NCI-H1092 (cell line): ENCODE measurements at regions not wholly inside any gene's neighbourhood (a gene's known extent, or its start where the extent isn't known, plus 50 kb on each side); places are given as distances from the start of the nearest gene placed in this dataset.
"Not testable (repeated sequence)": the region's sequence is repeated elsewhere in the genome, so short reads cannot be mapped to it uniquely, and the experiment has no call there.

Experiments
- DNase-seq: peaks from one replicate; lab custom pipeline; 2025; lab: John Stamatoyannopoulos, UW

- no peak for DNase-seq
Observed at GRCh38 chr5:60517094-60517694, 182.8 kb downstream of the DEPDC1B start.

DNA sequence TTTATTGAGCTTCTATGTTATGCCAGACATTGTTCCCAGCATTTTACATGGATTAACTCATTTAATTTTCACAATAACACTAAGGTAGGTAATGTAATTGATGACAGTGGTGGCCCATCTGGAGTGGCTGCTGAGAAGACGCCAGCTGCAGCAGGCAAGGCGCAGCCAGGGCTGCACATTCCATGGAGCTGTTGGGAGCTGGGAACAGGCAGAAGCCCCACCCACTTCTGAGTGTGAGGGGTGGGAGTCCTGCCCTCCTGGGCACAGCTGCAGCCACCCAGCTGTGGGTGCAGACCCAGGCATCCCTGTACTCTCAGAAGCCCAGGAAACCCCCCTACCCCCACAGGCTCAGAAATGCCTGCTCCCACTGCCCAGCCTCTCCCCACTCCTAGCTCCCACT lies 183.3 kb downstream of the DEPDC1B start:
- no peak for DNase-seq

GRCh38 chr5:60514152-60514551 lies 185.8 kb downstream of the DEPDC1B start:
- DNase-seq: no peak

DNA sequence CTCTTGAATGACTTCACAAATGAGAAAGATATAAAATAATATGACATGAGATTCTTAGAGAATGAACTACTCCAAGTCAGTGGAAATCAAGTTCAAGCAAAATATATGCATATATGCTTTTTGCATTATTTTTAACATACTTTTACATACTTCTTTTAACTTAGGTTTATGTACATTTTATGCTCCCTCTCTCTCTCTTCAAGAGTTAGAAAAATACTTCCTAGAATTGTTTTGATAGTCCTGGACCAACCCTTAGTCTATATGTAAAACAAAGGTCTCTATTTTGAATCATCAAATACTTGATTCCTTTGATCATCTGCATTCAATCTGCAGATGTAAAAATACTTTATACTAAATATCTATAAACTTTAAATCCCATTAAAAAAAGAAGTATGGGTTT lies 187.8 kb downstream of the DEPDC1B start:
- no peak for DNase-seq

DNA sequence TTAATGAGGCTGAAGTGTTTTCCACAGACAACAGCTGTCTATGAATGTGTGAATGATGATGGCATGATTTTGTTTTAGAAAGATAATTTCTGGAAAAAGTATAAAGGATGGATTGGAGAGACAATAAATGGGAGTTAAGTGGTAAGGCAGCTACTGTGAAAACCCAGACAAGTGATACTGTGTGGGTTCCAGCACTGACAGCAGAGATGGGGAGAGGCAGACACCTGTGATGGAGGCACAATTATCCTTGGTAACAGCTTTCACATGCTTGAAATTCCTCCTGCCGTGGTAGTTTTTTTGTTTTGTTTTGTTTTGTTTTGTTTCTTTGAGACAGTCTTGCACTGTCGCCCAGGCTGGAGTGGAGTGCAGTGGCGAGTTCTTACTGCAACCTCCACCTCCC lies 189.3 kb downstream of the DEPDC1B start:
- no peak for DNase-seq

- DNase-seq: no peak
Observed at GRCh38 chr5:60510049-60510448, 189.9 kb downstream of the DEPDC1B start.

- no peak for DNase-seq
Observed at GRCh38 chr5:60509519-60509918, 190.4 kb downstream of the DEPDC1B start.

DNA sequence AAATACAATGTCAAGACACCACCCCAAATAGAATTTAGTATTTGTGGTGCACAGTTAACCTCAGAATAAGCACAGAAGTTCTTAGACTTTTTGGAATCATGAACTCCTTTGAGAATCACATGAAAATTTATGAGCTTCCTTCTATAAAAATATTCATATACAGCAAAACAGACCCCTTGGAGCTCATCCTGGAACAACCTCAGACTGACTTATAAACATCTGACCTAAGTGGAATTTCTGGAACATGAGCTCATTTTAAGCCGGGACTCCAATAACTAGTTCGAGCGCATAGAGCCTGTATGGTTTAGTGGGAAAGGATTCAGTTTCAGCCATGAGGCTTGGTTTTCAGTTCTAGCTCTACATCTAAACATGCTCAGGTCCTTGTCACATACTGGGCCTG lies 192.3 kb downstream of the DEPDC1B start:
- DNase-seq: no peak

GRCh38 chr5:60505373-60506171 lies 194.4 kb downstream of the DEPDC1B start:
- DNase-seq: no peak

- DNase-seq: no peak
Observed at GRCh38 chr5:60504342-60504741, 195.6 kb downstream of the DEPDC1B start.

DNA sequence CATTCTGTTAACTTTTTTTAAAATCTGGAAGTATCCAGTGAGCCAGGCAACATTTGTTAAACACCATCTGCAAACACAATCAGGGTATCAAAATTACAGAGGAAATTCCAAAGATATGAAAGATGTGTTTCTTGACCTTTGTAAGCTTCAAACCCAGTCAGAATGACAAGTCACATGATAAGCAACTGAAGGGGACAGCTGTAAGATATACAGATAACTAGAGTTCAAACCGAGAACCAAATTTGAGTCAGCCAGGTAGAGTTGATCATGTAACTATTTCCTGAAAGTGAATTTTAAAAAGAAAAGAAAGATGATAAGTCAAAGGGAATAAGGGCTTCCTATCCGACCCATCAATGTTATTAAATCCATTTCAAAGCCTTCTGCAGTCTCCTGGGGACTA lies 196.2 kb downstream of the DEPDC1B start:
- DNase-seq: no peak

- no peak for DNase-seq
Observed at GRCh38 chr5:60497706-60498500, 202.1 kb downstream of the DEPDC1B start.

GRCh38 chr5:60495644-60496520 lies 204.1 kb downstream of the DEPDC1B start:
- no peak for DNase-seq

DNA sequence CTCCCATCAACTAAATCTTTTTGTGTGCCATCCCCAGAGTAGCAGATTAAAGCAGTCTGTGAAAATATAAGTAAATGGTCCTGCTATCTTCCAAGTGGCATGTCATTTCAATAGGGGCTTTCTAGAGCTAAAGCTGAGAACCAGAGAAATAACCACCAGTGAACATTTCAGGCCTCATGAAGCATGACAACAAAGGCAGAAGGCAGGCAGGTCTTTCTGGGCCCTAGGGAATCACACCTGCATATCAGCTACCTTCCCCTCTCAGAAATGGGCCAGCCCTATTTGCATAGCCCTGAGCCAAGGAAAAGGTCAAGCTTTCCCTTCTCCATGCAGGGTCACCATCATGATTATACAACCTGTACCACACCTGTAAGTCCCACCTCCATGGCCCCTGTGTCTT lies 205.3 kb downstream of the DEPDC1B start:
- no peak for DNase-seq

GRCh38 chr5:60494144-60494543 lies 205.8 kb downstream of the DEPDC1B start:
- DNase-seq: no peak

DNA sequence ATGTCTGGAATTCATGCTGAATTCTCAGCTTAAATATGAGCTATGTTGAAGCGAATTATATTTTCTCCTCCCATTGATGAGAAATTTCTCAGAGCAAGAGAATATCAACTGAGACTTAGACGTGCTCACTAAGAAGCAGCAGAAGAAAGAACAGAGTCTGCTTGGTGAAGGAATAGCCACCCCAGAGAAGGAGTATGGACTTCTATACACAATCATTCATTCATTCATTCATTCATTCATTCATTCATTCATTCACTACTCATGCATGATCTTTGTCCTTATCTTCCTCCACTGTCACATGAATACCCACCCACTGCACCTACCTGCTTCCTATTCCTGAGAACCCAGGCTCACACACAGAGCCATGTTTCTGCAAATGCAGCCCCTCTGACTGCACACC lies 206.6 kb downstream of the DEPDC1B start:
- no peak for DNase-seq

DNA sequence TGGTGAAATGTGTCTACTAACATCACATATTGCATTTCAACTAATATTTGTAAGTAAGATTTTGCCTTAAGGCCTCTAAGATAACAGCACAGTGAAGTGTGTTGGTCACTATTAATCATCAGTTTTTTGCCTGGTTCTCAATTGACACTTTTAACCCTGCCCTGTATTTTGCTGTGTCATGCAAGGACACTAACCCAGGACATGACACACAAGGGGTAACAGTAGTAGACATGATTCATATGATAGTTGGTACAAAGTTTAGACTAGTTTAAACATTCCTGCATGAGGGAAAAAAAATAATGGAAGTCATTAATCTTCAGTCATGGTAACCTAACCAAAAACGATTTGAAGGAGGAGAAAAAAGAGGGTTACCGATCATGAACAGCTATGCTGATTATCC lies 207.0 kb downstream of the DEPDC1B start:
- DNase-seq: no peak

DNA sequence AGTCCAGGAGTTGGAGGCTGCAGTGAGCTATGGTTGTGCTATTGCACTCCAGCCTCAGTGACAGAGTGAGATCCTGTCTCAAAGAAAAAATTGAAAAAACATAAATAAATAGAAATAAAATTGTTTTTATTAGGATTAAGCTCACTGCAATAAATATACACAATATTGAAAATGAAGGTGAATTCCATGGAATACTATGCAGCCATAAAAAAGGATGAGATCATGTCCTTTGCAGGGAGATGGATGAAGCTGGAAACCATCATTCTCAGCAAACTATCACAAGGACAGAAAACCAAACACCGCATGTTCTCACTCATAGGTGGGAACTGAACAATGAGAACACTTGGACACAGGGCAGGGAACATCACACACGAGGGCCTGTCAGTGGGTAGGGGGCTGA lies 207.6 kb downstream of the DEPDC1B start:
- not testable (repeated sequence) for DNase-seq

DNA sequence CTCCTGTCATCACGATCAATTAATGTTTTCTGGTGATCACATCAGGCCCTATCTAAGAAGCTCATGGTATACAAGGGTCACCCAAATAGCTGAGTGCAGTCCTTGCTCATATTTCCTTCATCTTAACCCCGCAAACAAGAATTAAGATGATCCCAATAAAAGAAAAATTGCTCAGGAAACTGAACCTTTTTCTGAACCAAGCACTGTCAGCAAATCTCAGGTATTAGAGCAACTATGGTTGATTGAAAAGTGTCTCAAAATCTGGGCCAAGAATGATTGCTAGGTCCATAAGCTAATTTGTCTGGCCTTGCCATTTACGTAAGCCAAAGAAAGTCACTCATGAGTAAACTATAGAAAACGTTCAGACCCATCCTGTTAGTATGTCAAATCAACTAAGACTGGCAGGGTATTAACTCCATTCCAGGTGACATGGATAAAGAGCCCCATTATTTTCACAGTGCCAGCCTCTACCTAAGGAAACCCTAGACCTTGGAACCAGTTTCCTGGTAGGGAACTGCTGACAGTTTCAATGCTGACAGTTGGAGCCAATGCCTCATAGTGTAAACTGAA lies 209.3 kb downstream of the DEPDC1B start:
- no peak for DNase-seq

- DNase-seq: no peak
Observed at GRCh38 chr5:60489856-60490255, 210.1 kb downstream of the DEPDC1B start.

DNA sequence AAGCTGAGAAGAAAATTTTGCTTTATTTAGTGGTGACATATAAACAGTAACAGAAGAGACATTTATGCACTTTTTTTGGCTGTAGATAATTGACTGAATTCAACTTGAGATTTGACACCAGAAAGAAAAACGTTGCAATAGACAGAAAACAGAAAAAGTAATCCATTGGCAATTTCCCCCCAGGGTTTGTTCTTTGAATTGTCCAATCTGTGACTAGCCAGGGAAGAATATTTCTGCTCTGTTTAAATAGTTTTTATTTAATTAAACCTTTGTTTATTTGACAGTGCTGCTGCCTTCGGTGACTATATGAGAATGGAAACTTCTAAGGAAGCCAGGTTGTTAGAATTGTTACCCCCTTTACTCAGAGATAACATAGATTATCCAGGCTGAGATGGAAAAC lies 210.6 kb downstream of the DEPDC1B start:
- no peak for DNase-seq
